Astrocyte of the spinal cord (primary cell): ENCODE measurements at regions not wholly inside any gene's neighbourhood (a gene's known extent, or its start where the extent isn't known, plus 50 kb on each side); places are given as distances from the start of the nearest gene placed in this dataset.

Source experiments
- DNase-seq: peaks from one replicate; pipeline ENCODE4 v3.0.0; 2011; ENCODE audit warnings: low read depth, low spot score
- H3K4me3 ChIP-seq: 2 replicates; pipeline ENCODE4 v1.5.1; 2011; ENCODE audit warnings: low read depth, mild to moderate bottlenecking, low read length, moderate library complexity
- in situ Hi-C: cut with HindIII; loops from 2 replicates; pipeline ENCODE4 v1.10.0; 2017; ENCODE audit warnings: low sequenced_read_pairs
- TF ChIP-seq, protein P1 (sequence below): IDR thresholded peaks from 2 replicates; pipeline ENCODE4 v1.5.1; 2012; ENCODE audit warnings: low read depth, mild to moderate bottlenecking, low read length, inconsistent platforms

DNA sequence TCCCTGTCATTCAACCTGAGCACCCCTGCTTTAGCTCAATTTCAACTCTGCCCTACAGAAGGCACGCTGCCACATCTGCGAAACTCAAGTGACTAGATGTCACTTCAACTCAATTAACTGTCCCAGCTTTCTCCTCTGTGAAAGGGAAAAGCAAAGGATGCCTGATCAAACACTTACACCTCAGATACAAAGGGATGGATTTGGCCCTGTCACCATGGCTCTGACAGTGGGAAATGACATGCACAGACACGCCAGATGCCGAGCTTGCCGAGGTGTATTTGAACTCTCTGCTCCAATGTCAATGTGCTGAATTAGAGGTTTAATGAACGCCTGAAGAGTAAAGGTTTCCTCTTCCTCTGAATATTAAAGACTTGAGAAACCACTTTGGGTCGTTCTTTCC, 481.1 kb downstream of the CBLN2 start:
- in situ Hi-C loops = no loop called here
- DNase-seq = no peak

DNA sequence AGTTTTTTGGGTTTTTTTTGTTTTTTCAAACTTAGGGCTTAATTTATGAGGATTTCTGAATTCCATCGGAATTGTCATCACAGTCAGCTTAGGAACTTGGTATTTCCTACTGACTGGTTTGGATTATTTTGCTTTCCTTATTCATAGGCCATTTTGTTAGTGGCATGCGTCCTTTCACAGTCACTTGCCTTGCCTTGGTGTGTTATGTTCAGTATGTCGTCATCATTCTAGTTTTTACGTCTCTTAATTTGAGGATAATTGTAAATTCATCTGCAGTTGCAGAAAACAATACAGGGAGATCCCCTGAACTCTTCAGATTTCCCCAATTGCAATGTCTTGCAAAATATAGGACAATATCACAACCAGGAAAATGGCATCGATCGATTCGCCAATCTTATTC, 485.3 kb downstream of the CBLN2 start:
- H3K4me3 ChIP-seq = no peak overlapping the region
- DNase-seq = no peak
- in situ Hi-C loops = no loop called here
- TF ChIP-seq, protein P1, sequence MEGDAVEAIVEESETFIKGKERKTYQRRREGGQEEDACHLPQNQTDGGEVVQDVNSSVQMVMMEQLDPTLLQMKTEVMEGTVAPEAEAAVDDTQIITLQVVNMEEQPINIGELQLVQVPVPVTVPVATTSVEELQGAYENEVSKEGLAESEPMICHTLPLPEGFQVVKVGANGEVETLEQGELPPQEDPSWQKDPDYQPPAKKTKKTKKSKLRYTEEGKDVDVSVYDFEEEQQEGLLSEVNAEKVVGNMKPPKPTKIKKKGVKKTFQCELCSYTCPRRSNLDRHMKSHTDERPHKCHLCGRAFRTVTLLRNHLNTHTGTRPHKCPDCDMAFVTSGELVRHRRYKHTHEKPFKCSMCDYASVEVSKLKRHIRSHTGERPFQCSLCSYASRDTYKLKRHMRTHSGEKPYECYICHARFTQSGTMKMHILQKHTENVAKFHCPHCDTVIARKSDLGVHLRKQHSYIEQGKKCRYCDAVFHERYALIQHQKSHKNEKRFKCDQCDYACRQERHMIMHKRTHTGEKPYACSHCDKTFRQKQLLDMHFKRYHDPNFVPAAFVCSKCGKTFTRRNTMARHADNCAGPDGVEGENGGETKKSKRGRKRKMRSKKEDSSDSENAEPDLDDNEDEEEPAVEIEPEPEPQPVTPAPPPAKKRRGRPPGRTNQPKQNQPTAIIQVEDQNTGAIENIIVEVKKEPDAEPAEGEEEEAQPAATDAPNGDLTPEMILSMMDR = no peak

More for the DNA sequence above, 481.1 kb downstream of the CBLN2 start:
- TF ChIP-seq, protein P1 = no peak
- H3K4me3 ChIP-seq = no peak overlapping the region

DNA sequence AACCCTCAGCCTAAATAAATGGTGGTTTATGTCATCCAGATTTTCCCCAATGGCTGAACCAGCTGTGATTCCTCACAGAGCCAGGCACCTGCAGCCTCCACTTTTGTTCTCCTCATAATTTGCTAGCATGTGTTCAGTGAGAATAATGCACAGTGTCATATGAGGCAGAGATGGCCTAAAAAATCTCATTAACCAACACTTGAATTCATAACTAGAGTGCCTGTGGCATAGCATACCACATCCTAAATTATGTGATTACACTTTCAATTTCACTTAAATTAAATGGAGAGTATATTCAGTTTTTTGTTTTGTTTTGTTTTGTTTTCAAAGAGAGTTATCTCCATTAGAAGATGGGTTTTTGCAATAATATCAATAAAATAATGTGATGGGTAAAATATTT, 488.0 kb downstream of the CBLN2 start:
- TF ChIP-seq, protein P1 = no peak

DNA sequence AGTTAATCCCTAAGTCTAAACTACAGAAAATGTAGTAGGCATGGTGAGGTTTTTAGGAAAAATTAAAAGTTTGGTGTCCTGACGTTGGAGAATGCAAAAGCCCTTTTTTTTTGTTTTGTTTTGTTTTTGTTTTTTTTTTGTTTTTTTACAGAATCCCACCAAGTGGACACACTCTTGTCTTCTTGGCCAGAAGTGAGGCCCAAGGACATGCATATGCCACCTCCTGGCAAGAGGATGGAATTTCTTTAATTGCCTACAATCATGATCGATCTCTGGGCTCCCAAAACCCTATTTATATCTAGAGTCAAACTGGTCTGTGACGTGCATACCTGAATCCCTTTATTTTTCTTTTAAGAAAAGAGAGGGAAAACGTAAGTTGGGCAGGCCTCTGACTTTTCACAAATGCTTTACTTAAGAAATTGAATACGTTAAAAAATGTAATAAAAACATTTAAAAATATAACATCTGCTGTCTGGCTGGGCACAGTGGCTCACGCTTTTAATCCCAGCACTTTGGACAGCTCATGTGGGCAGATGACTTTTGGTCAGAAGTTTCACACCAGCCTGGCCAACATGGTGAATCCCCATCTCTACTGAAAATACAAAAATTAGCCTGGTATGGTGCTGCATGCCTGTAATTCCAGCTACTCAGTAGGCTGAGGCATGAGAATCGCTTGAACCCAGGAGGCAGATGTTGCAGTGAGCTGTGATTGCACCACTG, 502.7 kb downstream of the CBLN2 start:
- no peak overlapping the region for H3K4me3 ChIP-seq
- DNase-seq = no peak
- in situ Hi-C loops = no loop called here
- TF ChIP-seq, protein P1 = no peak

More for the DNA sequence above, 488.0 kb downstream of the CBLN2 start:
- H3K4me3 ChIP-seq = no peak overlapping the region
- DNase-seq = no peak
- in situ Hi-C loops = no loop called here

DNA sequence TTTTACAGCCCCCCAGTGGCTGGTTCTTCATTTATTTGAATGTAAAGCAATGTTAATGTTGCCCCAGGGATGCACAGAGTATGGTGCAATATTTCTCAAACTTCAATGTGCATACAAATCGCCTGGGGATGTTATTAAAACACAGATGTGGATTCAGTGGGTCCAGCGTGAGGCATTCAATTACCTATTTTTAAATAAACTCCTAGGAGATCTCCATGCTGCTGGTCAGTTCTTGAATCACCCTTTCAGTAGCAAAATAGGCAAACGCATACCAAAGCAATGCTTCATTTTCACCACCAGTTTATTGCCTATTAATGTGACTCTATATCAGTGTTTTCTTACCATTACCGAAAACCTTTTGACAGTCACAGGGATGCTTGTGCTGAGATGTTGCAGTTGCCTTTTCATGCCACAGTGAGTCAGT, 530.7 kb downstream of the CBLN2 start:
- H3K4me3 ChIP-seq = no peak overlapping the region
- TF ChIP-seq, protein P1 = no peak
- DNase-seq = peak; percentile 76
- in situ Hi-C loops = no loop called here

DNA sequence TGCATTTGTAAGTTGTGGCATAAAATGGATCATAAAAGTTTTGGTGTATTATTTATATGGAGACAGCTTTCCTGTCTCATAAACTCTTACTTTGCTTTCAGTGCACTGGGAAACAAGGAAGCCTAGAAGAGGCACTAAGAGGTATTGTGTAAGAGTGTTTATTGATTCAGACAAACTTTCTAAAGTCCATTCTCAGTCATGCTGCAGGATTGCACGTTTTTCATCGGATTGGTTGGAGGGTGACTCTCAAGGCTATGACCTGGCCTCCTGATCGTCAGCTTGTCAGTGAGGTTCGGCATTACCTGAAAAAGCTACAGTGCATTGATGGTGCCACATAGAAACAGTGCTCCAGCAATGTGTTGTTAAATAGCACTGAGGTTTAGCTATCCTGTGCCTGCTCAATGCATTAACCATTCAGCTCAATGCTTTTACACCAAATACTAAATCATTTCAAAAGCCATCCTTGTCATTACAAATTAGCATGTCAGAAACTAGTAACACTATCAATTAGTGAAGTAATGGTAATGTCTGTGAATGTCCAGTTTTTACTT, 545.5 kb downstream of the CBLN2 start:
- no peak for DNase-seq
- TF ChIP-seq, protein P1 = no peak
- H3K4me3 ChIP-seq = no peak overlapping the region
- in situ Hi-C loops = no loop called here
